GM12872 (cell line): ENCODE measurements at regions not wholly inside any gene's neighbourhood (a gene's known extent, or its start where the extent isn't known, plus 50 kb on each side); places are given as distances from the start of the nearest gene placed in this dataset.

Experiments used
- CTCF ChIP-seq: IDR thresholded peaks from 3 replicates; pipeline ENCODE4 v1.5.1; 2011; ENCODE audit warnings: low read depth, mild to moderate bottlenecking, low read length, moderate library complexity; ENCODE audit not compliant: insufficient read depth

DNA sequence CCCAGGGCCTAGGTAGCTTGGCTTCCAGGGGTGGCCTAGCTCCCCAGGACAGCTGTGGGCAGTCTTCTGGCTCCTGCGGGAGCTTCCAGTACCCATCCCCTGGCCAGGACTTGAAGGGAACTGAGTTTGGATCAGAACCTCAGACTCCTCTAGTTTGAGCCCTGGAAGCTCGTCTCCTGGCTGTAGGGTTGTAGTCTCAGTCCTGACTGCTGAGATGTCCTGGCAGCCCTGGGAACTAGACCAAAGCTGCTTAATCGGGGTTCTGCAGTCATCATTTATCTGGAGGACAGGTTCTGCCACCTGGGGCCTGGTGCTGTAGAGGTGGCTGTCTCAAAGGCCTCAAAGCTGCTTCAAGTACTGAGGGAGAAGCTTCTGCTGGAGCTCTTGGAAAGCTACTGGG lies 163.7 kb downstream of the WSCD1 start:
- no peak for TF ChIP-seq CTCF

- no peak for TF ChIP-seq CTCF
These were observed 163.2 kb downstream of the WSCD1 start for GRCh38 chr17:6233339-6233738.

- no peak for TF ChIP-seq CTCF
These were observed 162.5 kb downstream of the WSCD1 start for GRCh38 chr17:6232732-6233101.

DNA sequence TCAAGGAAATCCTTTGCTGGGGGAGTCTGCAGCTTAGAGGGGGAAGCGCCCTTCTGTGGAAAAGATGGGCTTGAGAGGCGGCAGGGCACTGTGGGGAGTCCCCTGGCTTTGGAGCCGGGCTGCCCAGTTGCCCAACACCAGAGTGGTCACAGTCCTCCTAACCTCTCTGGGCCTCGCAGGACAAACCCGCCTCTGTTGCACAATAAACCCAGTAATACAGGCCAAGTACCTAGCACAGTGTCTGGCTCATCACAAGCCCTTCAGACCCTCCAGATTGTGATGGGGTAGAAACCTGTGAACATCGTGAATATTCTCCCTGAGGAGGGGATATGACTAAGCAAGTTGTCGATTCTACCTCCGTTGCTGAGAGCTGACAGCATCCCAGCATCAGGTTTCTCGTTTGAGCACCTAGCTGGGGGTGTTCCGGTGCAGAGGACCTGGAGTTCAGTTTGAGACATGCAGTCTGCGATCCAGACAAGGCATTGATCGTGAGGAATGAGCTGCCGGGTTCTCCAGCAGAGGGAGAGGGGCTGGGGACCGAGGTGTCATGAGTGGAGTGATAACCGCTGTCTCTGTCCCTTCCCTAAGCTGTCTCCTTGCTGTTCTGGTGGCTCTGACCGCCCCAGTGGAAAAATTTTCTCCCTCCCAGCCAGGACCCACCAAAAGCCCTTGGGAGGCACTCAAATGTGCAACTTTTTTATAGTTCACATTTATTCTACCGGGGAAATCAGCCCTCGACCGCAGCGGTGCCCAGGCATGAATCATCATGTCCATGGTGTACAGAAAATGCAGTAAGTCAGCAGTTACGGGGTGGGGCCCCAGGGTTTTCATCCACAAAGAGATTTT lies 161.9 kb downstream of the WSCD1 start:
- TF ChIP-seq CTCF: no peak

GRCh38 chr17:6231465-6231864 lies 161.3 kb downstream of the WSCD1 start:
- no peak for TF ChIP-seq CTCF

- TF ChIP-seq CTCF: no peak
These were observed 148.2 kb downstream of the WSCD1 start for GRCh38 chr17:6218333-6218732.

GRCh38 chr17:6215071-6216035 lies 145.2 kb downstream of the WSCD1 start:
- no peak for TF ChIP-seq CTCF
